HL-60 (cell line): ENCODE measurements at regions not wholly inside any gene's neighbourhood (a gene's known extent, or its start where the extent isn't known, plus 50 kb on each side); places are given as distances from the start of the nearest gene placed in this dataset.

Source experiments
- CTCF ChIP-seq: IDR thresholded peaks from one replicate; pipeline ENCODE4 v1.5.1; 2011; ENCODE audit warnings: low read length, control low read depth, inconsistent platforms; ENCODE audit not compliant: insufficient read depth
- REST ChIP-seq: IDR thresholded peaks from 2 replicates; pipeline ENCODE4 v1.6.1; 2012; ENCODE audit warnings: low read depth; ENCODE audit not compliant: insufficient replicate concordance

GRCh38 chr16:6106061-6106460 lies 1008.5 kb upstream of the EEF2KMT start:
- TF ChIP-seq CTCF (no peak), REST (no peak)
